Body of pancreas (tissue), 4 donors: ENCODE measurements at regions not wholly inside any gene's neighbourhood (a gene's known extent, or its start where the extent isn't known, plus 50 kb on each side); places are given as distances from the start of the nearest gene placed in this dataset.

ENCODE experiments used
- ATAC-seq: fragments of 150-250 bp; one replicate; pipeline ENCODE4 v1.9.1; 2016
- DNase-seq, 4 donors: peaks; one replicate each; pipeline ENCODE4 v3.0.0-alpha.2; 2019
- H3K27ac ChIP-seq, 4 donors: fragments of 200-600 bp; sonication (generic); 1 replicate in 3 of 4; 2 replicates in 1 of 4; pipeline versions ENCODE4 v1.5.1 to v1.6.1; 2016 to 2019; ENCODE audit warnings: mild to moderate bottlenecking in 1 of 4, mixed read lengths in 1 of 4, moderate library complexity in 1 of 4
- H3K27me3 ChIP-seq, 2 donors: fragments of 200-600 bp; sonication (generic); one replicate each; pipeline ENCODE4 v1.6.0; 2016; ENCODE audit warnings: mild to moderate bottlenecking in 1 of 2
- H3K36me3 ChIP-seq, 2 donors: fragments of 200-600 bp; sonication (generic); replicated peaks in 1 of 2; 2 replicates each; pipeline ENCODE4 v1.5.1; 2016; ENCODE audit warnings: low read depth in 2 of 2; ENCODE audit not compliant: insufficient read depth in 1 of 2
- H3K4me1 ChIP-seq: fragments of 200-600 bp; sonication (generic); one replicate; pipeline ENCODE4 v1.6.0; 2016
- H3K4me3 ChIP-seq, 2 donors: fragments of 200-600 bp; sonication (generic); 1 replicate in 1 of 2; 2 replicates in 1 of 2; pipeline ENCODE4 v1.5.1; 2016 to 2019
- H3K9me3 ChIP-seq, 3 donors: fragments of 200-600 bp; sonication (generic); 1 replicate in 2 of 3; 2 replicates in 1 of 3; pipeline ENCODE4 v1.5.1; 2016
- POLR2A ChIP-seq, 3 donors: fragments of 450-650 bp; IDR thresholded peaks; one replicate each; pipeline ENCODE4 v1.6.1; 2016; ENCODE audit warnings: antibody characterized with exemption in 3 of 3, mild to moderate bottlenecking in 2 of 3
- WGBS, 2 donors: methylation state at CpG; one replicate each; pipeline ENCODE4 v1.1.5; 2017; 5-methylcytosine and 5-hydroxymethylcytosine counted together
- intact Hi-C: fragments of 100-400 bp; cut with DNase I; formaldehyde crosslinking; loops from one replicate; pipeline ENCODE4 v1.15.1; 2023
- TF ChIP-seq, protein P1 (sequence below), 7 experiments: fragments of 450-650 bp in 4 of 7; fragments of 200-600 bp in 3 of 7; sonication (generic) in 3 of 7; IDR thresholded peaks; one replicate each; pipeline ENCODE4 v1.5.1; 2016 to 2019; ENCODE audit warnings: antibody characterized with exemption in 7 of 7

- TF ChIP-seq, protein P1, sequence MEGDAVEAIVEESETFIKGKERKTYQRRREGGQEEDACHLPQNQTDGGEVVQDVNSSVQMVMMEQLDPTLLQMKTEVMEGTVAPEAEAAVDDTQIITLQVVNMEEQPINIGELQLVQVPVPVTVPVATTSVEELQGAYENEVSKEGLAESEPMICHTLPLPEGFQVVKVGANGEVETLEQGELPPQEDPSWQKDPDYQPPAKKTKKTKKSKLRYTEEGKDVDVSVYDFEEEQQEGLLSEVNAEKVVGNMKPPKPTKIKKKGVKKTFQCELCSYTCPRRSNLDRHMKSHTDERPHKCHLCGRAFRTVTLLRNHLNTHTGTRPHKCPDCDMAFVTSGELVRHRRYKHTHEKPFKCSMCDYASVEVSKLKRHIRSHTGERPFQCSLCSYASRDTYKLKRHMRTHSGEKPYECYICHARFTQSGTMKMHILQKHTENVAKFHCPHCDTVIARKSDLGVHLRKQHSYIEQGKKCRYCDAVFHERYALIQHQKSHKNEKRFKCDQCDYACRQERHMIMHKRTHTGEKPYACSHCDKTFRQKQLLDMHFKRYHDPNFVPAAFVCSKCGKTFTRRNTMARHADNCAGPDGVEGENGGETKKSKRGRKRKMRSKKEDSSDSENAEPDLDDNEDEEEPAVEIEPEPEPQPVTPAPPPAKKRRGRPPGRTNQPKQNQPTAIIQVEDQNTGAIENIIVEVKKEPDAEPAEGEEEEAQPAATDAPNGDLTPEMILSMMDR (IDR thresholded peaks at IDR 0.05) = no peak
- TF ChIP-seq POLR2A (IDR thresholded peaks at IDR 0.05) = no peak
- Histone ChIP-seq H3K4me1 (no peaks in the 10 kb centered on the region), H3K27ac (no peak overlapping the region), H3K4me3 (no peak overlapping the region), H3K9me3 (no peaks in the 10 kb centered on the region), H3K36me3 (no peaks in the 10 kb centered on the region), H3K27me3 (no peaks in the 10 kb centered on the region)
- 79 to 84% methylated on average over 6 of the region's 6 CpGs for WGBS, 2 donors
- no peak for DNase-seq
- intact Hi-C loops = no loop called here
- no peak for ATAC-seq
Observed at GRCh38 chr12:25825446-25825845, 133.0 kb upstream of the RASSF8 start.

- TF ChIP-seq, protein P1 (IDR thresholded peaks at IDR 0.05) = no peak
- no peak for TF ChIP-seq POLR2A (IDR thresholded peaks at IDR 0.05)
- Histone ChIP-seq H3K4me3 (no peak overlapping the region), H3K4me1 (no peaks in the 10 kb centered on the region), H3K27ac (no peak overlapping the region), H3K9me3 (no peaks in the 10 kb centered on the region), H3K36me3 (no peaks in the 10 kb centered on the region), H3K27me3 (no peaks in the 10 kb centered on the region)
- DNase-seq (no peak), ATAC-seq (no peak)
- WGBS, 2 donors = 76 to 91% methylated on average over 1 of the region's 1 CpG
- intact Hi-C loops = no loop called here
Observed at GRCh38 chr12:25827141-25827540, 131.3 kb upstream of the RASSF8 start.

DNA sequence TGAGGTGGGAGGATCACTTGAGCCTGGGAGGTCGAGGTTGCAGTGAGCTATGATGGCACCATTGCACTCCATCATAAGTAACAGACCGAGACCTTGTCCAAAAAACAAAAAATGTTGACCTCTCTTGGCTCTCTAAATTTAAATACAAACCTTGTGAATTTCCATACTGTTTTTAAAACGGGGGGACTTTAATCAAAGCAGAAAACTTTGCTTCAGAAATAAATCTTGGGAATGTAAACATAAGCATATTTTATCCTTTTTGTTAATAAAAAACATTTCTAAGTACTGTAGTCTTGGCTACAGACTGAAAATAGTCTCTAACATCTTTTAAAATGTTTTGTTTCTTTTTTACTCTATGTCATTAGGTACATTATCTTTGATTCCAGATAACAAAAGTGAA is 130.7 kb upstream of the RASSF8 start:
- Histone ChIP-seq H3K27ac (no peak overlapping the region), H3K27me3 (no peaks in the 10 kb centered on the region), H3K4me3 (no peak overlapping the region), H3K36me3 (no peaks in the 10 kb centered on the region), H3K9me3 (no peaks in the 10 kb centered on the region), H3K4me1 (no peaks in the 10 kb centered on the region)
- TF ChIP-seq POLR2A (IDR thresholded peaks at IDR 0.05) = no peak
- TF ChIP-seq, protein P1 (IDR thresholded peaks at IDR 0.05) = no peak
- intact Hi-C loops = no loop called here
- 58 to 64% methylated on average over 3 of the region's 3 CpGs for WGBS, 2 donors
- no peak for ATAC-seq
- no peak for DNase-seq

DNA sequence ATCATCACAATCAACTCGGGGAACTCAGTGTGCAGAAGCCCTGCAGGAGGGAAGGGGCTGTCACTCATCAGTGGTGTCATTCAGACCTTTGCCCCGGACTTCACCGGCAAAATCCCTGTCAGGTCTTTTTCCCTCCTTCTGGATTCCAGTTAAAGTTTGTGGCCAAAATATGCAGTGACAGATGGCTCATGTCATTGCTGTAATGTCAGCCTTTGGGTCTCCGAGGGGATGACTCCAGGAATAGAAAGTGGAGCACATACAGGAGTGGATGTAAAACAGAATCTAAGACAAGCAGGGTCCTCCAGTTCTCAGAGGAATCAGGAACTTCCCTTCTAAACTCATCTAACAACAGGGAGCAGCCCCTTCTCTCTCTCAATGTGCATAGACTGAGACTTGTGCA is 130.3 kb upstream of the RASSF8 start:
- 20 to 23% methylated on average over 4 of the region's 4 CpGs for WGBS, 2 donors
- H3K27ac ChIP-seq = no peak overlapping the region
- no peak for DNase-seq
- TF ChIP-seq, protein P1 (IDR thresholded peaks at IDR 0.05) = no peak
- TF ChIP-seq POLR2A (IDR thresholded peaks at IDR 0.05) = no peak
- no peaks in the 10 kb centered on the region for H3K4me1 ChIP-seq
- no peak for ATAC-seq
- no peaks in the 10 kb centered on the region for H3K36me3 ChIP-seq
- no peak overlapping the region for H3K4me3 ChIP-seq
- H3K9me3 ChIP-seq = no peaks in the 10 kb centered on the region
- H3K27me3 ChIP-seq = no peaks in the 10 kb centered on the region
- intact Hi-C loops = no loop called here

DNA sequence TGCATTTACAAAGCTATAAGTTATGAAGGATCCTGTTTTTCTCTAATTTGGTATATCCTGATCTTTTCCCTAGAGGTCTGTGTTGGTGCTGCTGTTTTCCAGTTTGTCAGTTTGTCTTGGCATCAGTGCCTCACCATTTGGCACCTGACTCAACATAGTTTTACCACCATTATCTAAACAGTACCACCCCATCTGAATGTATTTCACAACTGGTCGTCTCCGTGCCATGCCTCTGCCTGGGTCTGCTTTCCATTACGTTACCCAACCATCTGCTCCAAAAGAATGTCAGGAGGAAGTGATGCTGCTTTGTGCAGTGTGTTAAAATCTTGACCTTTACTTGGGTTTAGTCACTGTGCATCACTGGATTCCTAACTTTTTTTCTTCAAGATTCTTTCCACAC is 129.3 kb upstream of the RASSF8 start:
- H3K4me1 ChIP-seq = no peaks in the 10 kb centered on the region
- H3K9me3 ChIP-seq = no peaks in the 10 kb centered on the region
- H3K27me3 ChIP-seq = no peaks in the 10 kb centered on the region
- H3K27ac ChIP-seq = no peak overlapping the region
- intact Hi-C loops = no loop called here
- DNase-seq = peak in 1 of 4 donors; percentile 6
- H3K36me3 ChIP-seq = no peaks in the 10 kb centered on the region
- H3K4me3 ChIP-seq = no peak overlapping the region
- no peak for TF ChIP-seq POLR2A (IDR thresholded peaks at IDR 0.05)
- TF ChIP-seq, protein P1 (IDR thresholded peaks at IDR 0.05) = no peak
- peak; percentile 52 for ATAC-seq
- WGBS, 2 donors = 52 to 53% methylated on average over 3 of the region's 3 CpGs
